ENCODE measurements at regions not wholly inside any gene's neighbourhood (a gene's known extent, or its start where the extent isn't known, plus 50 kb on each side); places are given as distances from the start of the nearest gene placed in this dataset.

GRCh38 chr6:48750861-48751260, 639.9 kb upstream of the PTCHD4 start:
- Mint-ChIP-seq H3K27me3 (no peaks in the 10 kb centered on the region), H3K4me1 (ENCODE audit: low read depth) (no peaks in the 10 kb centered on the region), H3K36me3 (no peaks in the 10 kb centered on the region), H3K9me3 (peaks cover 7% of the 10 kb centered on the region), H3K4me3 (no peak overlapping the region), H3K27ac (no peak overlapping the region)
- DNase-seq, result no peak
- ChIA-PET CTCF (no interaction called here), POLR2A (no interaction called here)
- intact Hi-C loops (cut with micrococcal nuclease), result no loop called here

- intact Hi-C loops (cut with micrococcal nuclease), result no loop called here
- ChIA-PET POLR2A (no interaction called here), CTCF (no interaction called here)
- Mint-ChIP-seq H3K27ac (no peak overlapping the region), H3K4me3 (no peak overlapping the region), H3K4me1 (ENCODE audit: low read depth) (no peaks in the 10 kb centered on the region), H3K36me3 (no peaks in the 10 kb centered on the region), H3K27me3 (no peaks in the 10 kb centered on the region), H3K9me3 (peaks cover 16% of the 10 kb centered on the region)
- DNase-seq, result no peak
Observed at GRCh38 chr6:48747471-48747870, 636.5 kb upstream of the PTCHD4 start.

DNA sequence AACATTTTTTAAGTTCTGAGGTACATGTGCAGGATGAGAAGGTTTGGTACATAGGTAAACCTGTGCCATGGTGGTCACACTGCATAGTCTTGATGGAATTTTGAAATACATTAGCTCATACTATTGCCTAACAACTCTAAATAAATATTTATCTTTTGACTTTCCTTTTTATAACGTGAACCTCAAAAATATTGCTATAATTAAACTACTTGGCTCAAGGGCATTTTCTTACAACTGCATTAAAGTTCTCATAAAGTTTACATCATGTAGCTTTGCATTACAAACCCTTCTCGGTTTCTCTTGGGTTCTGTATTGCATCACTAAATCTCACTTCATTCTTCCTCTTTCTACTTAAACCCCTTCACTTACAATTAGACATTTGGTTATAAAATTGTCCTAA, 636.0 kb upstream of the PTCHD4 start:
- no peak for DNase-seq
- H3K36me3 Mint-ChIP-seq, result no peaks in the 10 kb centered on the region
- no peak overlapping the region for H3K4me3 Mint-ChIP-seq
- POLR2A ChIA-PET, result no interaction called here
- intact Hi-C loops (cut with micrococcal nuclease), result no loop called here
- H3K27me3 Mint-ChIP-seq, result no peaks in the 10 kb centered on the region
- no peaks in the 10 kb centered on the region for H3K4me1 Mint-ChIP-seq (ENCODE audit: low read depth)
- no peak overlapping the region for H3K27ac Mint-ChIP-seq
- H3K9me3 Mint-ChIP-seq, result peaks cover 16% of the 10 kb centered on the region
- CTCF ChIA-PET, result no interaction called here

DNA sequence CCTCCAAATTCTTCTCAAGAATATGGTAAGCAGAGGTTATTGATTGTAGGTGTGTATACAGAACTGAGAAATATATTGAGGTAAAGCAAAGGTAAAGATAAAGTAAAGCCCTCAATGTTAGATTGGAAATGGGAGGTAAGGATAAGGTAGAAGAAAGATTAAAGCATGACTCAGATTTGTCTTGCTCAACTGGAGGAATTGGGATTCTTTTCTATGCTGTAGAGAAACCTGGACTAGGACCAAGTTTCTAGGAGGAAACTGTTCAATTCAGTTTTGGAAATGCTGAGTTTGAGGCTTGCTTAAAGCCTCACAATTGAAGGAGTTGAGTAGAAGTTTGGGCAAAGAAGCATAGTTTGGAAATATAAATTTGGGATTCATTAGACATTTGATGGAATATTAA, 634.0 kb upstream of the PTCHD4 start:
- Mint-ChIP-seq H3K4me3 (no peak overlapping the region), H3K4me1 (ENCODE audit: low read depth) (no peaks in the 10 kb centered on the region), H3K27me3 (no peaks in the 10 kb centered on the region), H3K9me3 (peaks cover 11% of the 10 kb centered on the region), H3K27ac (no peak overlapping the region), H3K36me3 (no peaks in the 10 kb centered on the region)
- POLR2A ChIA-PET, result no interaction called here
- intact Hi-C loops (cut with micrococcal nuclease), result no loop called here
- CTCF ChIA-PET, result no interaction called here
- DNase-seq, result no peak

GRCh38 chr6:48743738-48744137, 632.7 kb upstream of the PTCHD4 start:
- H3K4me1 Mint-ChIP-seq (ENCODE audit: low read depth), result no peaks in the 10 kb centered on the region
- POLR2A ChIA-PET, result no interaction called here
- intact Hi-C loops (cut with micrococcal nuclease), result no loop called here
- peaks cover 14% of the 10 kb centered on the region for H3K9me3 Mint-ChIP-seq
- H3K36me3 Mint-ChIP-seq, result no peaks in the 10 kb centered on the region
- no peak for DNase-seq
- H3K27ac Mint-ChIP-seq, result no peak overlapping the region
- H3K4me3 Mint-ChIP-seq, result no peak overlapping the region
- no peaks in the 10 kb centered on the region for H3K27me3 Mint-ChIP-seq
- CTCF ChIA-PET, result no interaction called here

GRCh38 chr6:48736501-48737206, 625.7 kb upstream of the PTCHD4 start:
- Mint-ChIP-seq H3K9me3 (peaks cover 8% of the 10 kb centered on the region), H3K4me3 (no peak overlapping the region), H3K27ac (no peak overlapping the region), H3K27me3 (no peaks in the 10 kb centered on the region), H3K4me1 (ENCODE audit: low read depth) (no peaks in the 10 kb centered on the region), H3K36me3 (no peaks in the 10 kb centered on the region)
- CTCF ChIA-PET, result no interaction called here
- POLR2A ChIA-PET, result no interaction called here
- no peak for DNase-seq
- intact Hi-C loops (cut with micrococcal nuclease), result no loop called here

- Mint-ChIP-seq H3K27ac (no peak overlapping the region), H3K9me3 (peaks cover 14% of the 10 kb centered on the region), H3K36me3 (no peaks in the 10 kb centered on the region), H3K4me3 (no peak overlapping the region), H3K4me1 (ENCODE audit: low read depth) (no peaks in the 10 kb centered on the region), H3K27me3 (no peaks in the 10 kb centered on the region)
- no peak for DNase-seq
- POLR2A ChIA-PET, result no interaction called here
- intact Hi-C loops (cut with micrococcal nuclease), result no loop called here
- CTCF ChIA-PET, result no interaction called here
Observed at GRCh38 chr6:48735846-48736245, 624.8 kb upstream of the PTCHD4 start.

DNA sequence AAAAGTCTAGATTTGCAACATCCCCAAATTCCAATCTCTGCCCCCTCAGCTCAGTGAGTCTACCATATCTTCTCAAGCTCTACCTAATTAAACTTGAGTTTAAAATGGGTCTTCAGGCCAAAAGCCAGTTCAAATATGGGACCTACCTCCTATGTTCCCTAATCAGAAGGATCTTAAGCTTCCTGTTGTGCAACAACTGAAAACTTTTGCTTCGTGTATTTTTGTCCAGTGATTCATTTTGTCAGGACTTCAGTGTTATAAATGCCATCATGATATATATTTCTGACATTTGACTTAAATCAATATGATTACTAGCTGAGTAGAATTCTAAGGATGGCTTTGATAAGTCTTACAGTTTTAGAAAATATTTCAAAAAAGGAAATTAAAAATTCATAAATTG, 622.6 kb upstream of the PTCHD4 start:
- Mint-ChIP-seq H3K27ac (no peak overlapping the region), H3K36me3 (no peaks in the 10 kb centered on the region), H3K27me3 (no peaks in the 10 kb centered on the region), H3K4me1 (ENCODE audit: low read depth) (no peaks in the 10 kb centered on the region), H3K9me3 (peaks cover 19% of the 10 kb centered on the region), H3K4me3 (no peak overlapping the region)
- POLR2A ChIA-PET, result no interaction called here
- CTCF ChIA-PET, result no interaction called here
- DNase-seq, result no peak
- intact Hi-C loops (cut with micrococcal nuclease), result no loop called here

DNA sequence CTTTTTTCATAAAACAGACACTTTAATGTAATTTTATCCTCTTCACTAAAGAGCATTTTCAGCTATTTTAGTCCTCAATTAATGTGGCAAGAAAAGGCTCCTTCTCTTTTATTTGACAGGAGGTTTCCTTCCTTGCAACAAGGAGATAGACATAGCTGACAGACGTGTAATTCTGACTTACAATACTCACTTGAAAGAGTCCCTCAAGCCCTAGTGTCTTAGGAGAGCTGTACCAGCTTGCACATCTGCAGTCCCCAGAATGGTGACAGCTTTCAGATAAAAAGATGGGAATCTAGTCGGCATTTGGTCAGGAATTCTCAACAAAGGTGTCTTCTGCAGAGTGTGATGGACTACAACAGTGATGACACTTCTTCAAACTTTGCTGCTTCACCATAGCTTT, 603.7 kb upstream of the PTCHD4 start:
- no peak overlapping the region for H3K27ac Mint-ChIP-seq
- ChIA-PET CTCF (no interaction called here), POLR2A (no interaction called here)
- H3K9me3 Mint-ChIP-seq, result peaks cover 10% of the 10 kb centered on the region
- no peaks in the 10 kb centered on the region for H3K27me3 Mint-ChIP-seq
- no peaks in the 10 kb centered on the region for H3K36me3 Mint-ChIP-seq
- intact Hi-C loops (cut with micrococcal nuclease), result no loop called here
- no peak for DNase-seq
- no peak overlapping the region for H3K4me3 Mint-ChIP-seq
- no peaks in the 10 kb centered on the region for H3K4me1 Mint-ChIP-seq (ENCODE audit: low read depth)

DNA sequence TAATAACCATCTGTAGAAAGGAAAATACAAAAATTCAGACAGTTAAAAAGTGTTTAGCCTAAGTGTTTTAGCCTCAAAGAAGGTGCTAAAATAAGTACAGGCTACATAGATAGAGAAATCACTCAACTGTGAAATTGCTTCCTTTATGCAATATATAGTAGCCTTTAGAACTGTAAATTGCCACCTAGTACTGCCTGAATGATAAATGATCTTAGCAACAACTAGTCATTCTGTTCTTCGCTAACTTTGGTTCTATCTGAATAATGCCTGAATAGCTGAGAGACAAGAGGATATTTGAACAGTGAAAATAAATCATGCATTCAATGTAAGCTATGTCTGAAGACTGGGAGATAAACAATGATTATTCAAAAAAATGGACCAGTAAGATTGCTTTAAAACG, 603.3 kb upstream of the PTCHD4 start:
- H3K36me3 Mint-ChIP-seq, result no peaks in the 10 kb centered on the region
- H3K27ac Mint-ChIP-seq, result no peak overlapping the region
- peaks cover 7% of the 10 kb centered on the region for H3K9me3 Mint-ChIP-seq
- H3K4me3 Mint-ChIP-seq, result no peak overlapping the region
- CTCF ChIA-PET, result no interaction called here
- H3K4me1 Mint-ChIP-seq (ENCODE audit: low read depth), result no peaks in the 10 kb centered on the region
- POLR2A ChIA-PET, result no interaction called here
- no peaks in the 10 kb centered on the region for H3K27me3 Mint-ChIP-seq
- no peak for DNase-seq
- intact Hi-C loops (cut with micrococcal nuclease), result no loop called here

DNA sequence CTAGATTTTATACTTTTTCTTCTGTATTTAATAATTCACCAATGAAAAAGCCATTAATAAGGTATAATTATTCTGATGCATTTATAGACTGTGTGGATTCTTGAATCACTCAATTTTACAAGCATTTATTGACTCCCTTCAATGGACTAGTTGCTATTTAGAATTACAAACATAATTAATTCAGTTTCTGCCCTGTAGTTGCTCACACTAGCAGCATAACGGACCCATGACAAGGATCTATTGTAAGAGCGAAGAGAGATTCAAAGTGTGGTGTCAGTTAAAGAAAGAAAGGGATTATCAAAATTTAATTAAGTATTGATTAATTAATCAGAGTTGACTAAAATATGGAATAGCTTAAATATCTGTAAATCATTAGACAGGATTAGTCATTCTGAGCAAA, 602.6 kb upstream of the PTCHD4 start:
- no peak for DNase-seq
- peaks cover 7% of the 10 kb centered on the region for H3K9me3 Mint-ChIP-seq
- H3K27ac Mint-ChIP-seq, result no peak overlapping the region
- intact Hi-C loops (cut with micrococcal nuclease), result no loop called here
- no peaks in the 10 kb centered on the region for H3K27me3 Mint-ChIP-seq
- POLR2A ChIA-PET, result no interaction called here
- CTCF ChIA-PET, result no interaction called here
- H3K36me3 Mint-ChIP-seq, result no peaks in the 10 kb centered on the region
- no peak overlapping the region for H3K4me3 Mint-ChIP-seq
- no peaks in the 10 kb centered on the region for H3K4me1 Mint-ChIP-seq (ENCODE audit: low read depth)

DNA sequence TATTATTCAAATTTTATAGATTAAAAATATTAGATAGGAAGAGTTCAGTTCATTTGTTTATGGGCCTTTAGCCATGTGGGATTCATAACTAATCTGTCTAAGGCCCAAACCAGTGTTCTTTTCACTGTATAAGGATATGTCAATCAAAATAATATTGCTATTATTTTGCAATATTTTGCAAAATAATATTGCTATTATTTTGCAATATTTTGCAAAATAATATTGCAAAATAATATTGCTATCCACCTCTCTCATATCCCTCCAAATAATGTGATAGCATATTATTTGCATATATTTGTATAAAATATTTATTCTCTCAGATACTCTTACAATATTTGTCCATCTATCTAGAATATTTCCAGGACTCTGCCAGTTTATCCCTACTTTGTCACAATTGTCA, 595.3 kb upstream of the PTCHD4 start:
- H3K9me3 Mint-ChIP-seq, result peaks cover 14% of the 10 kb centered on the region
- H3K4me3 Mint-ChIP-seq, result no peak overlapping the region
- no peak overlapping the region for H3K27ac Mint-ChIP-seq
- intact Hi-C loops (cut with micrococcal nuclease), result no loop called here
- ChIA-PET CTCF (no interaction called here), POLR2A (no interaction called here)
- no peaks in the 10 kb centered on the region for H3K36me3 Mint-ChIP-seq
- H3K4me1 Mint-ChIP-seq (ENCODE audit: low read depth), result no peaks in the 10 kb centered on the region
- no peaks in the 10 kb centered on the region for H3K27me3 Mint-ChIP-seq
- no peak for DNase-seq

- DNase-seq, result no peak
- Mint-ChIP-seq H3K36me3 (no peaks in the 10 kb centered on the region), H3K9me3 (peaks cover 23% of the 10 kb centered on the region), H3K27me3 (no peaks in the 10 kb centered on the region), H3K27ac (no peak overlapping the region), H3K4me1 (ENCODE audit: low read depth) (no peaks in the 10 kb centered on the region), H3K4me3 (no peak overlapping the region)
- CTCF ChIA-PET, result no interaction called here
- intact Hi-C loops (cut with micrococcal nuclease), result no loop called here
- POLR2A ChIA-PET, result no interaction called here
Observed at GRCh38 chr6:48701572-48701971, 590.6 kb upstream of the PTCHD4 start.

DNA sequence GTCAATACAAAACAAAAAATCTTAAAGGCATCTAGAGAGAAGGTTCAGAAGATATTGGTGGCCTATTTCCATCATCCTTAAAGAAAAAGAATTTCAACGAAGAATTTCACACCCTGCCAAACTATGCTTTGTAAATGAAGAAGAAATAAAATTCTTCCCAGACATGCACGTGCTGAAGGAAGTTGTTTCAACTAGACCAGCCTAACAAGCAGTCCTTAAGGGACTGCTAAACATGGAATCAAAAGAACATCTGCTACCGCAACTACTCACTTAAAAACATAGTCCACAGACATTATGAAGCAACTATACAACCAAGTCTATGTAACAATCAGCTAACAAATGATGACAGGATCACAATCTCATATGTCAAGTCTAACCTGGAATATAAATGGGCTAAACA, 584.9 kb upstream of the PTCHD4 start:
- intact Hi-C loops (cut with micrococcal nuclease), result no loop called here
- H3K27me3 Mint-ChIP-seq, result no peaks in the 10 kb centered on the region
- ChIA-PET CTCF (no interaction called here), POLR2A (no interaction called here)
- H3K4me3 Mint-ChIP-seq, result no peak overlapping the region
- H3K4me1 Mint-ChIP-seq (ENCODE audit: low read depth), result no peaks in the 10 kb centered on the region
- DNase-seq, result no peak
- H3K36me3 Mint-ChIP-seq, result no peaks in the 10 kb centered on the region
- peaks cover 47% of the 10 kb centered on the region for H3K9me3 Mint-ChIP-seq
- H3K27ac Mint-ChIP-seq, result no peak overlapping the region
